ENCODE measurements at regions not wholly inside any gene's neighbourhood (a gene's known extent, or its start where the extent isn't known, plus 50 kb on each side); places are given as distances from the start of the nearest gene placed in this dataset.

DNA sequence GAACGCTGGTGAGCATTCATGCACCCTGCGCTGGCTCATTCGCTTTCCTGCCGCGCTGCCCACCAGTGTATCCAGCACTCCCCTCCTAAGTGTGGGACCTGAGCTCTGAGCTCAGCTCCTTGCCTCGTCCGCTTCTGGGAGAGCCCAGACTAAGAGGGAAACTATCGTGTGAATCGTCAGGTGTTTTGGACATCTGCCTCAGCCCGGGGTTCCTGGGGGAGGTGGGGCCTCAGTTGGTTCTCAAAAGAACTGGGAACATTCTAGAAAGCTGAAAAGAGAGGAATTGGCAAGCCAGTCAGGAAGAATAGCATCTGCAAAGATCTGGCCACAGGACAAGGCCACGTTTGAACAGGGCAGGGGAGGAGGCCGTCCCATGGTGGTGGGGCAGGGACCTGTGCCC lies 205.4 kb upstream of the CIBAR2 start:
- BruUV-seq (replicated peaks) = no TSS peak
- Histone ChIP-seq H3K4me3 (ENCODE audit: low read depth in 2 of 2, low read length in 2 of 2) (no peak overlapping the region), H3K27me3 (ENCODE audit: control insufficient read depth, insufficient read depth, low read length) (no peaks in the 10 kb centered on the region), H3K4me1 (ENCODE audit: control insufficient read depth, insufficient read depth, low read length) (peaks cover 58% of the 10 kb centered on the region), H3K36me3 (ENCODE audit: control insufficient read depth, insufficient read depth, low read length) (no peaks in the 10 kb centered on the region), H3K9me3 (ENCODE audit: control insufficient read depth, insufficient read depth, low read depth, low read length) (no peaks in the 10 kb centered on the region), H3K27ac (ENCODE audit: low read length) (peak overlapping the region; percentile 98; the same call in 1 of the 2 replicates)
- intact Hi-C loops (cut with micrococcal nuclease; ENCODE audit: unreplicated experiment) (no loop called here), in situ Hi-C loops (cut with HindIII; ENCODE audit: low pct_unique_long_range_greater_than_20kb, low sequenced_read_pairs) (no loop called here)
- ATAC-seq (no peak), DNase-seq (ENCODE audit: low read depth, low spot score) (no peak)
- CTCF ChIA-PET = no interaction called here
- POLR2A ChIA-PET = interaction anchor here (0.6 kb wide), 1 partner anchor 133 kb away, joined by 11 read pairs; no protein-coding TSS in a partner anchor
- no peak for TF ChIP-seq TCF7L2 (IDR thresholded peaks at IDR 0.05; ENCODE audit: low read depth, low read length)
- no peak for TF ChIP-seq POLR2AphosphoS5 (IDR thresholded peaks at IDR 0.05; ENCODE audit: low read depth, low read length)
- TF ChIP-seq, protein P1, sequence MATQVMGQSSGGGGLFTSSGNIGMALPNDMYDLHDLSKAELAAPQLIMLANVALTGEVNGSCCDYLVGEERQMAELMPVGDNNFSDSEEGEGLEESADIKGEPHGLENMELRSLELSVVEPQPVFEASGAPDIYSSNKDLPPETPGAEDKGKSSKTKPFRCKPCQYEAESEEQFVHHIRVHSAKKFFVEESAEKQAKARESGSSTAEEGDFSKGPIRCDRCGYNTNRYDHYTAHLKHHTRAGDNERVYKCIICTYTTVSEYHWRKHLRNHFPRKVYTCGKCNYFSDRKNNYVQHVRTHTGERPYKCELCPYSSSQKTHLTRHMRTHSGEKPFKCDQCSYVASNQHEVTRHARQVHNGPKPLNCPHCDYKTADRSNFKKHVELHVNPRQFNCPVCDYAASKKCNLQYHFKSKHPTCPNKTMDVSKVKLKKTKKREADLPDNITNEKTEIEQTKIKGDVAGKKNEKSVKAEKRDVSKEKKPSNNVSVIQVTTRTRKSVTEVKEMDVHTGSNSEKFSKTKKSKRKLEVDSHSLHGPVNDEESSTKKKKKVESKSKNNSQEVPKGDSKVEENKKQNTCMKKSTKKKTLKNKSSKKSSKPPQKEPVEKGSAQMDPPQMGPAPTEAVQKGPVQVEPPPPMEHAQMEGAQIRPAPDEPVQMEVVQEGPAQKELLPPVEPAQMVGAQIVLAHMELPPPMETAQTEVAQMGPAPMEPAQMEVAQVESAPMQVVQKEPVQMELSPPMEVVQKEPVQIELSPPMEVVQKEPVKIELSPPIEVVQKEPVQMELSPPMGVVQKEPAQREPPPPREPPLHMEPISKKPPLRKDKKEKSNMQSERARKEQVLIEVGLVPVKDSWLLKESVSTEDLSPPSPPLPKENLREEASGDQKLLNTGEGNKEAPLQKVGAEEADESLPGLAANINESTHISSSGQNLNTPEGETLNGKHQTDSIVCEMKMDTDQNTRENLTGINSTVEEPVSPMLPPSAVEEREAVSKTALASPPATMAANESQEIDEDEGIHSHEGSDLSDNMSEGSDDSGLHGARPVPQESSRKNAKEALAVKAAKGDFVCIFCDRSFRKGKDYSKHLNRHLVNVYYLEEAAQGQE (IDR thresholded peaks at IDR 0.05; ENCODE audit: insufficient read depth in 1 of 2, low read depth in 2 of 2, low read length in 1 of 2) = no peak
- TF ChIP-seq, protein P2, sequence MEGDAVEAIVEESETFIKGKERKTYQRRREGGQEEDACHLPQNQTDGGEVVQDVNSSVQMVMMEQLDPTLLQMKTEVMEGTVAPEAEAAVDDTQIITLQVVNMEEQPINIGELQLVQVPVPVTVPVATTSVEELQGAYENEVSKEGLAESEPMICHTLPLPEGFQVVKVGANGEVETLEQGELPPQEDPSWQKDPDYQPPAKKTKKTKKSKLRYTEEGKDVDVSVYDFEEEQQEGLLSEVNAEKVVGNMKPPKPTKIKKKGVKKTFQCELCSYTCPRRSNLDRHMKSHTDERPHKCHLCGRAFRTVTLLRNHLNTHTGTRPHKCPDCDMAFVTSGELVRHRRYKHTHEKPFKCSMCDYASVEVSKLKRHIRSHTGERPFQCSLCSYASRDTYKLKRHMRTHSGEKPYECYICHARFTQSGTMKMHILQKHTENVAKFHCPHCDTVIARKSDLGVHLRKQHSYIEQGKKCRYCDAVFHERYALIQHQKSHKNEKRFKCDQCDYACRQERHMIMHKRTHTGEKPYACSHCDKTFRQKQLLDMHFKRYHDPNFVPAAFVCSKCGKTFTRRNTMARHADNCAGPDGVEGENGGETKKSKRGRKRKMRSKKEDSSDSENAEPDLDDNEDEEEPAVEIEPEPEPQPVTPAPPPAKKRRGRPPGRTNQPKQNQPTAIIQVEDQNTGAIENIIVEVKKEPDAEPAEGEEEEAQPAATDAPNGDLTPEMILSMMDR (IDR thresholded peaks at IDR 0.05) = no peak
- TF ChIP-seq SIN3A (IDR thresholded peaks at IDR 0.05; ENCODE audit: borderline replicate concordance, insufficient read depth, low read depth, low read length) = no peak

DNA sequence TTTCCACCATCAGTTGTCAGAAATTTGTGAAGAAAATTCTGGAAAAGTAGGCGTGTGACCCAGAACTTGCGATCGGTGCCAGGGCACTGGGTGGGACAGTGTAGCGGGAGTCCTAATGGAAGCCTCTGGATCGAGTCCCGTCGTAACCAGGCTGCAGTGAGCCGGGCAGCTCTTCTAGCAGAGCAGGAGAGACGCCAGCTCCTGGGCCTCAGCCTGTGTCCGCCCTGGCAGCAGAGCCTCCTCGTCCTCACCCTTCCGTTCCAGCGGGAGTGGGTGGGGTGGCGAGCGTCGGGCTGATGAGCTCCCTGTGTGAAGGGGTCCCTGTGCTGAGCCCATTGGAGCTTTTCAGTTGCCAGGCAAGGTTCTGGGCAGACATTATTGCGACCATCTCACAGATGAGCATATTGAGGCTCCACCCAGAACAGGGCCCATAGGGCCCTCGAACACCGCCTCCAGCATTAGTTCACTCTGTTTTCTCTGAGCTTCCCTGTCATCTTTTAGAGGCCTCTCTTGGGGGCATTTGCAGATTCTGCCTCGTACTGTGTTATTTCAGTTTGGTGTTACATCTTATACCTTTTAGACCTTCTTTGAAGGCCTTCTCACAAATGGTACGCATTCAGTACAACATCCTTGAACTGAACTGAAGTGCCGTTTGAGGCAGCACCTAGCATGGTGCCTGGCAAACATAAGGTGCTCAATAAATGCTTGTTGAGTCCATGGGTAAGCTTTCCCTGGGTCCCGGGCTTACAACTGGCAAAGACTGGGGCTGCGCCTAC lies 207.1 kb upstream of the CIBAR2 start:
- CTCF ChIA-PET = no interaction called here
- no TSS peak for BruUV-seq (replicated peaks)
- Histone ChIP-seq H3K9me3 (ENCODE audit: control insufficient read depth, insufficient read depth, low read depth, low read length) (no peaks in the 10 kb centered on the region), H3K4me3 (ENCODE audit: low read depth in 2 of 2, low read length in 2 of 2) (no peak overlapping the region), H3K4me1 (ENCODE audit: control insufficient read depth, insufficient read depth, low read length) (peaks cover 55% of the 10 kb centered on the region), H3K27me3 (ENCODE audit: control insufficient read depth, insufficient read depth, low read length) (no peaks in the 10 kb centered on the region), H3K36me3 (ENCODE audit: control insufficient read depth, insufficient read depth, low read length) (no peaks in the 10 kb centered on the region), H3K27ac (ENCODE audit: low read length) (peak overlapping the region; percentile 98)
- POLR2A ChIA-PET = interaction anchor here (0.6 kb wide), 1 partner anchor 65 kb away, joined by 3 read pairs; no protein-coding TSS in a partner anchor
- in situ Hi-C loops (cut with HindIII; ENCODE audit: low pct_unique_long_range_greater_than_20kb, low sequenced_read_pairs) (no loop called here), intact Hi-C loops (cut with micrococcal nuclease; ENCODE audit: unreplicated experiment) (no loop called here)
- no peak for TF ChIP-seq SIN3A (IDR thresholded peaks at IDR 0.05; ENCODE audit: borderline replicate concordance, insufficient read depth, low read depth, low read length)
- TF ChIP-seq TCF7L2 (IDR thresholded peaks at IDR 0.05; ENCODE audit: low read depth, low read length) = no peak
- TF ChIP-seq, protein P1 (IDR thresholded peaks at IDR 0.05; ENCODE audit: insufficient read depth in 1 of 2, low read depth in 2 of 2, low read length in 1 of 2) = no peak
- no peak for TF ChIP-seq POLR2AphosphoS5 (IDR thresholded peaks at IDR 0.05; ENCODE audit: low read depth, low read length)
- TF ChIP-seq, protein P2 (IDR thresholded peaks at IDR 0.05) = no peak
- no peak for DNase-seq (ENCODE audit: low read depth, low spot score)
- no peak for ATAC-seq
